Neural cell (in vitro differentiated cells): ENCODE measurements at regions not wholly inside any gene's neighbourhood (a gene's known extent, or its start where the extent isn't known, plus 50 kb on each side); places are given as distances from the start of the nearest gene placed in this dataset.

Source experiments
- CTCF ChIP-seq: fragments of 450-650 bp; IDR thresholded peaks from 2 replicates; pipeline ENCODE4 v1.5.1; 2014; ENCODE audit warnings: antibody characterized with exemption, mild to moderate bottlenecking, moderate library complexity; ENCODE audit not compliant: poor library complexity, severe bottlenecking
- EZH2 ChIP-seq: fragments of 200-600, 300-800 bp; shearing (Covaris generic), sonication (generic); IDR thresholded peaks from 2 replicates; pipeline ENCODE4 v1.6.1; 2014; ENCODE audit warnings: antibody characterized with exemption, low read length, borderline replicate concordance, mild to moderate bottlenecking; ENCODE audit not compliant: insufficient read depth, poor library complexity, severe bottlenecking
- POLR2AphosphoS5 ChIP-seq: IDR thresholded peaks from 2 replicates; pipeline ENCODE4 v1.6.1; 2012
- RAD21 ChIP-seq: fragments of 450-650 bp; conservative IDR thresholded peaks from 2 replicates; pipeline ENCODE4 v1.6.1; 2014; ENCODE audit warnings: antibody characterized with exemption, mild to moderate bottlenecking, moderate library complexity
- REST ChIP-seq: IDR thresholded peaks from 2 replicates; pipeline ENCODE4 v1.6.1; 2012; ENCODE audit warnings: borderline replicate concordance
- SMC3 ChIP-seq: fragments of 450-650 bp; conservative IDR thresholded peaks from 2 replicates; pipeline ENCODE4 v1.6.1; 2014; ENCODE audit warnings: antibody characterized with exemption, mild to moderate bottlenecking, moderate library complexity; ENCODE audit not compliant: poor library complexity

- no peak for TF ChIP-seq CTCF
- no peak for TF ChIP-seq SMC3
- TF ChIP-seq EZH2 = no peak
- no peak for TF ChIP-seq RAD21
- TF ChIP-seq POLR2AphosphoS5 = no peak
- no peak for TF ChIP-seq REST
Observed at GRCh38 chr6:9896806-9897205, 518.1 kb downstream of the TFAP2A start.
